GM23338 (cell line): ENCODE measurements at regions not wholly inside any gene's neighbourhood (a gene's known extent, or its start where the extent isn't known, plus 50 kb on each side); places are given as distances from the start of the nearest gene placed in this dataset.

ENCODE experiments used
- ATAC-seq: fragments of 200-7000 bp; cut with Tn5 transposase; 3 replicates; pipeline ENCODE4 v1.9.1; 2020
- DNase-seq: peaks from one replicate; pipeline ENCODE4 v3.0.0-alpha.2; 2015; ENCODE audit warnings: low spot score
- H2AFZ ChIP-seq: fragments of 200-600 bp; sonication (generic); 2 replicates; pipeline ENCODE4 v1.8.0; 2016; ENCODE audit warnings: antibody characterized with exemption, mild to moderate bottlenecking, moderate library complexity
- H3F3A ChIP-seq: fragments of 200-600 bp; sonication (generic); replicated peaks from 2 replicates; pipeline ENCODE4 v1.8.0; 2017; ENCODE audit warnings: antibody characterized with exemption, mixed run types, low read depth
- H3K27ac ChIP-seq: fragments of 200-600 bp; sonication (generic); 2 replicates; pipeline ENCODE4 v1.6.1; 2016; ENCODE audit warnings: low read depth
- H3K27me3 ChIP-seq: fragments of 200-600 bp; sonication (generic); 2 replicates; pipeline ENCODE4 v1.8.0; 2016; ENCODE audit warnings: mild to moderate bottlenecking, mixed run types, moderate library complexity; ENCODE audit not compliant: insufficient read depth
- H3K36me3 ChIP-seq: fragments of 200-600 bp; sonication (generic); 2 replicates; pipeline ENCODE4 v1.8.0; 2016; ENCODE audit warnings: mild to moderate bottlenecking; ENCODE audit not compliant: insufficient read depth
- H3K4me1 ChIP-seq: fragments of 200-600 bp; sonication (generic); 2 replicates; pipeline ENCODE4 v1.8.0; 2016; ENCODE audit warnings: mild to moderate bottlenecking, moderate library complexity; ENCODE audit not compliant: insufficient read depth
- H3K4me2 ChIP-seq: fragments of 200-600 bp; sonication (generic); 2 replicates; pipeline ENCODE4 v1.7.1; 2017; ENCODE audit warnings: mixed run types
- H3K4me3 ChIP-seq: fragments of 200-600 bp; sonication (generic); 2 replicates; pipeline ENCODE4 v1.6.1; 2016; ENCODE audit warnings: mixed run types
- H3K79me2 ChIP-seq: fragments of 200-600 bp; sonication (generic); replicated peaks from 2 replicates; pipeline ENCODE4 v1.8.0; 2017; ENCODE audit warnings: mild to moderate bottlenecking; ENCODE audit not compliant: insufficient read depth
- H3K9me2 ChIP-seq: fragments of 200-600 bp; sonication (generic); 2 replicates; pipeline ENCODE4 v1.8.0; 2017; ENCODE audit not compliant: insufficient read depth
- H4K20me1 ChIP-seq: fragments of 200-600 bp; sonication (generic); replicated peaks from 2 replicates; pipeline ENCODE4 v1.8.0; 2017; ENCODE audit warnings: mild to moderate bottlenecking; ENCODE audit not compliant: insufficient read depth
- H3K27ac Mint-ChIP-seq: 2 replicates; pipeline ENCODE4 v1.8.0; 2020; ENCODE audit warnings: inconsistent platforms, mild to moderate bottlenecking, moderate library complexity, mixed read lengths
- H3K27me3 Mint-ChIP-seq: 3 replicates; pipeline ENCODE4 v1.8.0; 2022; ENCODE audit warnings: low read depth, mild to moderate bottlenecking, moderate library complexity, mixed read lengths, inconsistent platforms; ENCODE audit not compliant: insufficient read depth, poor library complexity
- H3K36me3 Mint-ChIP-seq: 3 replicates; pipeline ENCODE4 v1.8.0; 2021; ENCODE audit warnings: low read depth, mild to moderate bottlenecking, inconsistent platforms, moderate library complexity, mixed read lengths
- H3K4me1 Mint-ChIP-seq: 3 replicates; pipeline ENCODE4 v1.8.0; 2020; ENCODE audit warnings: mild to moderate bottlenecking, inconsistent platforms, mixed read lengths
- H3K4me3 Mint-ChIP-seq: 3 replicates; pipeline ENCODE4 v1.8.0; 2021; ENCODE audit warnings: moderate library complexity, mild to moderate bottlenecking, inconsistent platforms, mixed read lengths
- H3K9me3 Mint-ChIP-seq: 3 replicates; pipeline ENCODE4 v1.8.0; 2020; ENCODE audit warnings: moderate library complexity, mild to moderate bottlenecking, inconsistent platforms, mixed read lengths
- EZH2 ChIP-seq: fragments of 200-600 bp; sonication (generic); IDR thresholded peaks from one replicate; pipeline ENCODE4 v1.8.0; 2017; ENCODE audit warnings: antibody characterized with exemption, mild to moderate bottlenecking, low read depth; ENCODE audit not compliant: unreplicated experiment
- NANOG ChIP-seq: IDR thresholded peaks from 2 replicates; pipeline ENCODE4 v1.6.1; 2016; ENCODE audit warnings: antibody characterized with exemption, borderline replicate concordance
- POLR2AphosphoS5 ChIP-seq: IDR thresholded peaks from 2 replicates; pipeline ENCODE4 v1.6.1; 2016; ENCODE audit warnings: antibody characterized with exemption, low read depth
- STAT1 ChIP-seq: IDR thresholded peaks from one replicate; pipeline ENCODE4 v1.6.1; 2016; ENCODE audit warnings: antibody characterized with exemption; ENCODE audit not compliant: unreplicated experiment
- ZNF114 ChIP-seq: fragments of 250-450 bp; sonication (Bioruptor Pico); IDR thresholded peaks from 2 replicates; pipeline ENCODE4 v1.5.0; 2020; ENCODE audit warnings: mild to moderate bottlenecking, moderate library complexity
- ZNF331 ChIP-seq: fragments of 250-450 bp; sonication (Bioruptor Pico); IDR thresholded peaks from 2 replicates; pipeline ENCODE4 v1.5.0; 2020; ENCODE audit warnings: low read depth, mild to moderate bottlenecking, moderate library complexity
- TF ChIP-seq, protein P1 (sequence below): IDR thresholded peaks from one replicate; pipeline ENCODE4 v1.6.1; 2018; ENCODE audit warnings: antibody characterized with exemption; ENCODE audit not compliant: unreplicated experiment
- TF ChIP-seq, protein P2 (sequence below): IDR thresholded peaks from 2 replicates; pipeline ENCODE4 v1.6.1; 2016; ENCODE audit warnings: antibody characterized with exemption
- TF ChIP-seq, protein P3 (sequence below): fragments of 250-450 bp; sonication (Bioruptor Pico); IDR thresholded peaks from 2 replicates; pipeline ENCODE4 v1.5.0; 2020; ENCODE audit warnings: mild to moderate bottlenecking, moderate library complexity

DNA sequence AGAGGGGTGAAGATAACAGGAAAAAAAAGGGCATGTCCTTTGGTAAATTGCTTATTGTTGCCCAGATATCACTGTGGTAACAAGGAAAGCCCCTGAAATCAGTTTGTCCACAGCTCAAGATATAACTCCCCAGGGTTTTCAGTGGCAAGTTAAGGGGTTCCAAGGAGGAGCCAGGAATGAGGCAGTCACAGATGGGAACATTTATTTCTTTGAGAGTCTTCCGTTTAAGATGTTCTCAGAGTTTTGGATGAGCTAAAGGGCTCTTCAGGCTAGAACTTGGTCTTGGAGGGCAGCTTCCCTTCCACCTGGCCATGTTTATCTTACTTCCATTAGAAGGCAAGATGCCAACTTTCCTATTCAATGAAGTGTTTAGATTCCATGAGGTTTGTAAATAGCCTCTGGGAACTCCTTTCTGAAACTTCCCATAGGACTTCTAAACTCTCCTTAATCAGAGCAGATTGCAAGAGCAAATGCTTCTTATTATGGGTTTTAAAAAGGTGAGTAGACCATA, 277.6 kb upstream of the TNC start:
- Mint-ChIP-seq H3K4me1 (peaks cover 21% of the 10 kb centered on the region), H3K27me3 (peaks cover 3% of the 10 kb centered on the region), H3K4me3 (no peak overlapping the region), H3K27ac (no peak overlapping the region), H3K9me3 (no peaks in the 10 kb centered on the region), H3K36me3 (no peaks in the 10 kb centered on the region)
- Histone ChIP-seq H3K4me2 (no peak overlapping the region), H3K36me3 (no peaks in the 10 kb centered on the region), H4K20me1 (no peaks in the 10 kb centered on the region), H3K79me2 (no peaks in the 10 kb centered on the region), H3K4me3 (no peak overlapping the region), H3K9me2 (0 out of 2 replicates have a peak, but pooled peaks cover 8% of the 10 kb centered on the region), H3K27ac (no peak overlapping the region), H2AFZ (no peak overlapping the region), H3K27me3 (no peaks in the 10 kb centered on the region), H3F3A (no peaks in the 10 kb centered on the region), H3K4me1 (peaks cover 23% of the 10 kb centered on the region)
- DNase-seq: no peak
- TF ChIP-seq ZNF331 (CRISPR knock-in tag): no peak
- no peak for ATAC-seq

DNA sequence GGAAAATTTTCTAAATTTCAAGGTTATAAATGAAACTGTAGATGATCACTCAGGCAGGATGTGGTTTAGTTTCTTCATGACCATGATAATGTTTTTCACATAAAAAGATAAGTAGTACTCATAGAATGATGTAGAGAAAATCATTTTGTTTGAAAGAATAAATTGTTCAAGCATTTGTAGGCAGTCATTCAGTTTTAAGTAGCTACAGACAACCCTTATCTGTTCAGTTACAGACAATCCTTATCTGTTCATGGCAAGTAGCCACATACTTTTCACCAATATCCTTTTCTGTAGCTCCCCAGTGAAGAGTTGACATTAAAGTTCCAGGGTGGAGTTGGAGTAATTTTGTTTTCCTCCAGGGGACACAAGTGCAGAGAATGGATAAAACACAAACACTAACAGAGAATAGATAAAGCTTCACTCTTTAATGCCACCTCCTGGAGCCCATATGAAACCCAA, 278.1 kb upstream of the TNC start:
- no peak overlapping the region for H3K4me3 Mint-ChIP-seq
- no peaks in the 10 kb centered on the region for H3F3A ChIP-seq
- H3K36me3 ChIP-seq: no peaks in the 10 kb centered on the region
- no peak overlapping the region for H3K4me3 ChIP-seq
- peaks cover 21% of the 10 kb centered on the region for H3K4me1 Mint-ChIP-seq
- no peaks in the 10 kb centered on the region for H3K27me3 ChIP-seq
- H3K27me3 Mint-ChIP-seq: peaks cover 3% of the 10 kb centered on the region
- peaks cover 23% of the 10 kb centered on the region for H3K4me1 ChIP-seq
- 0 out of 2 replicates have a peak, but pooled peaks cover 8% of the 10 kb centered on the region for H3K9me2 ChIP-seq
- H3K27ac ChIP-seq: no peak overlapping the region
- no peaks in the 10 kb centered on the region for H3K79me2 ChIP-seq
- H2AFZ ChIP-seq: no peak overlapping the region
- DNase-seq (no peak), ATAC-seq (no peak)
- no peaks in the 10 kb centered on the region for H3K36me3 Mint-ChIP-seq
- no peaks in the 10 kb centered on the region for H3K9me3 Mint-ChIP-seq
- no peak overlapping the region for H3K4me2 ChIP-seq
- H4K20me1 ChIP-seq: no peaks in the 10 kb centered on the region
- no peak overlapping the region for H3K27ac Mint-ChIP-seq
- TF ChIP-seq NANOG (no peak), STAT1 (no peak), POLR2AphosphoS5 (no peak), EZH2 (no peak), ZNF114 (CRISPR knock-in tag) (no peak)
- TF ChIP-seq, protein P1, sequence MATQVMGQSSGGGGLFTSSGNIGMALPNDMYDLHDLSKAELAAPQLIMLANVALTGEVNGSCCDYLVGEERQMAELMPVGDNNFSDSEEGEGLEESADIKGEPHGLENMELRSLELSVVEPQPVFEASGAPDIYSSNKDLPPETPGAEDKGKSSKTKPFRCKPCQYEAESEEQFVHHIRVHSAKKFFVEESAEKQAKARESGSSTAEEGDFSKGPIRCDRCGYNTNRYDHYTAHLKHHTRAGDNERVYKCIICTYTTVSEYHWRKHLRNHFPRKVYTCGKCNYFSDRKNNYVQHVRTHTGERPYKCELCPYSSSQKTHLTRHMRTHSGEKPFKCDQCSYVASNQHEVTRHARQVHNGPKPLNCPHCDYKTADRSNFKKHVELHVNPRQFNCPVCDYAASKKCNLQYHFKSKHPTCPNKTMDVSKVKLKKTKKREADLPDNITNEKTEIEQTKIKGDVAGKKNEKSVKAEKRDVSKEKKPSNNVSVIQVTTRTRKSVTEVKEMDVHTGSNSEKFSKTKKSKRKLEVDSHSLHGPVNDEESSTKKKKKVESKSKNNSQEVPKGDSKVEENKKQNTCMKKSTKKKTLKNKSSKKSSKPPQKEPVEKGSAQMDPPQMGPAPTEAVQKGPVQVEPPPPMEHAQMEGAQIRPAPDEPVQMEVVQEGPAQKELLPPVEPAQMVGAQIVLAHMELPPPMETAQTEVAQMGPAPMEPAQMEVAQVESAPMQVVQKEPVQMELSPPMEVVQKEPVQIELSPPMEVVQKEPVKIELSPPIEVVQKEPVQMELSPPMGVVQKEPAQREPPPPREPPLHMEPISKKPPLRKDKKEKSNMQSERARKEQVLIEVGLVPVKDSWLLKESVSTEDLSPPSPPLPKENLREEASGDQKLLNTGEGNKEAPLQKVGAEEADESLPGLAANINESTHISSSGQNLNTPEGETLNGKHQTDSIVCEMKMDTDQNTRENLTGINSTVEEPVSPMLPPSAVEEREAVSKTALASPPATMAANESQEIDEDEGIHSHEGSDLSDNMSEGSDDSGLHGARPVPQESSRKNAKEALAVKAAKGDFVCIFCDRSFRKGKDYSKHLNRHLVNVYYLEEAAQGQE: no peak
- TF ChIP-seq, protein P2, sequence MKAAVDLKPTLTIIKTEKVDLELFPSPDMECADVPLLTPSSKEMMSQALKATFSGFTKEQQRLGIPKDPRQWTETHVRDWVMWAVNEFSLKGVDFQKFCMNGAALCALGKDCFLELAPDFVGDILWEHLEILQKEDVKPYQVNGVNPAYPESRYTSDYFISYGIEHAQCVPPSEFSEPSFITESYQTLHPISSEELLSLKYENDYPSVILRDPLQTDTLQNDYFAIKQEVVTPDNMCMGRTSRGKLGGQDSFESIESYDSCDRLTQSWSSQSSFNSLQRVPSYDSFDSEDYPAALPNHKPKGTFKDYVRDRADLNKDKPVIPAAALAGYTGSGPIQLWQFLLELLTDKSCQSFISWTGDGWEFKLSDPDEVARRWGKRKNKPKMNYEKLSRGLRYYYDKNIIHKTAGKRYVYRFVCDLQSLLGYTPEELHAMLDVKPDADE: no peak
- TF ChIP-seq, protein P3, sequence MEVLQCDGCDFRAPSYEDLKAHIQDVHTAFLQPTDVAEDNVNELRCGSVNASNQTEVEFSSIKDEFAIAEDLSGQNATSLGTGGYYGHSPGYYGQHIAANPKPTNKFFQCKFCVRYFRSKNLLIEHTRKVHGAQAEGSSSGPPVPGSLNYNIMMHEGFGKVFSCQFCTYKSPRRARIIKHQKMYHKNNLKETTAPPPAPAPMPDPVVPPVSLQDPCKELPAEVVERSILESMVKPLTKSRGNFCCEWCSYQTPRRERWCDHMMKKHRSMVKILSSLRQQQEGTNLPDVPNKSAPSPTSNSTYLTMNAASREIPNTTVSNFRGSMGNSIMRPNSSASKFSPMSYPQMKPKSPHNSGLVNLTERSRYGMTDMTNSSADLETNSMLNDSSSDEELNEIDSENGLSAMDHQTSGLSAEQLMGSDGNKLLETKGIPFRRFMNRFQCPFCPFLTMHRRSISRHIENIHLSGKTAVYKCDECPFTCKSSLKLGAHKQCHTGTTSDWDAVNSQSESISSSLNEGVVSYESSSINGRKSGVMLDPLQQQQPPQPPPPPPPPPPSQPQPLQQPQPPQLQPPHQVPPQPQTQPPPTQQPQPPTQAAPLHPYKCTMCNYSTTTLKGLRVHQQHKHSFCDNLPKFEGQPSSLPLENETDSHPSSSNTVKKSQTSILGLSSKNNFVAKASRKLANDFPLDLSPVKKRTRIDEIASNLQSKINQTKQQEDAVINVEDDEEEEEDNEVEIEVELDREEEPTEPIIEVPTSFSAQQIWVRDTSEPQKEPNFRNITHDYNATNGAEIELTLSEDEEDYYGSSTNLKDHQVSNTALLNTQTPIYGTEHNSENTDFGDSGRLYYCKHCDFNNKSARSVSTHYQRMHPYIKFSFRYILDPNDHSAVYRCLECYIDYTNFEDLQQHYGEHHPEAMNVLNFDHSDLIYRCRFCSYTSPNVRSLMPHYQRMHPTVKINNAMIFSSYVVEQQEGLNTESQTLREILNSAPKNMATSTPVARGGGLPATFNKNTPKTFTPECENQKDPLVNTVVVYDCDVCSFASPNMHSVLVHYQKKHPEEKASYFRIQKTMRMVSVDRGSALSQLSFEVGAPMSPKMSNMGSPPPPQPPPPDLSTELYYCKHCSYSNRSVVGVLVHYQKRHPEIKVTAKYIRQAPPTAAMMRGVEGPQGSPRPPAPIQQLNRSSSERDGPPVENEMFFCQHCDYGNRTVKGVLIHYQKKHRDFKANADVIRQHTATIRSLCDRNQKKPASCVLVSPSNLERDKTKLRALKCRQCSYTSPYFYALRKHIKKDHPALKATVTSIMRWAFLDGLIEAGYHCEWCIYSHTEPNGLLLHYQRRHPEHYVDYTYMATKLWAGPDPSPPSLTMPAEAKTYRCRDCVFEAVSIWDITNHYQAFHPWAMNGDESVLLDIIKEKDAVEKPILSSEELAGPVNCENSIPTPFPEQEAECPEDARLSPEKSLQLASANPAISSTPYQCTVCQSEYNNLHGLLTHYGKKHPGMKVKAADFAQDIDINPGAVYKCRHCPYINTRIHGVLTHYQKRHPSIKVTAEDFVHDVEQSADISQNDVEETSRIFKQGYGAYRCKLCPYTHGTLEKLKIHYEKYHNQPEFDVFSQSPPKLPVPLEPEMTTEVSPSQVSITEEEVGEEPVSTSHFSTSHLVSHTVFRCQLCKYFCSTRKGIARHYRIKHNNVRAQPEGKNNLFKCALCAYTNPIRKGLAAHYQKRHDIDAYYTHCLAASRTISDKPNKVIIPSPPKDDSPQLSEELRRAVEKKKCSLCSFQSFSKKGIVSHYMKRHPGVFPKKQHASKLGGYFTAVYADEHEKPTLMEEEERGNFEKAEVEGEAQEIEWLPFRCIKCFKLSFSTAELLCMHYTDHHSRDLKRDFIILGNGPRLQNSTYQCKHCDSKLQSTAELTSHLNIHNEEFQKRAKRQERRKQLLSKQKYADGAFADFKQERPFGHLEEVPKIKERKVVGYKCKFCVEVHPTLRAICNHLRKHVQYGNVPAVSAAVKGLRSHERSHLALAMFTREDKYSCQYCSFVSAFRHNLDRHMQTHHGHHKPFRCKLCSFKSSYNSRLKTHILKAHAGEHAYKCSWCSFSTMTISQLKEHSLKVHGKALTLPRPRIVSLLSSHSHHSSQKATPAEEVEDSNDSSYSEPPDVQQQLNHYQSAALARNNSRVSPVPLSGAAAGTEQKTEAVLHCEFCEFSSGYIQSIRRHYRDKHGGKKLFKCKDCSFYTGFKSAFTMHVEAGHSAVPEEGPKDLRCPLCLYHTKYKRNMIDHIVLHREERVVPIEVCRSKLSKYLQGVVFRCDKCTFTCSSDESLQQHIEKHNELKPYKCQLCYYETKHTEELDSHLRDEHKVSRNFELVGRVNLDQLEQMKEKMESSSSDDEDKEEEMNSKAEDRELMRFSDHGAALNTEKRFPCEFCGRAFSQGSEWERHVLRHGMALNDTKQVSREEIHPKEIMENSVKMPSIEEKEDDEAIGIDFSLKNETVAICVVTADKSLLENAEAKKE (CRISPR knock-in tag): no peak
